ENCODE measurements at regions not wholly inside any gene's neighbourhood (a gene's known extent, or its start where the extent isn't known, plus 50 kb on each side); places are given as distances from the start of the nearest gene placed in this dataset.
A peak's percentile ranks its signal among the peaks of the same experiment; 100 is the strongest.

GRCh38 chr4:33625748-33626147 lies 2618.6 kb downstream of the ARAP2 start:
- TF ChIP-seq, protein P1, sequence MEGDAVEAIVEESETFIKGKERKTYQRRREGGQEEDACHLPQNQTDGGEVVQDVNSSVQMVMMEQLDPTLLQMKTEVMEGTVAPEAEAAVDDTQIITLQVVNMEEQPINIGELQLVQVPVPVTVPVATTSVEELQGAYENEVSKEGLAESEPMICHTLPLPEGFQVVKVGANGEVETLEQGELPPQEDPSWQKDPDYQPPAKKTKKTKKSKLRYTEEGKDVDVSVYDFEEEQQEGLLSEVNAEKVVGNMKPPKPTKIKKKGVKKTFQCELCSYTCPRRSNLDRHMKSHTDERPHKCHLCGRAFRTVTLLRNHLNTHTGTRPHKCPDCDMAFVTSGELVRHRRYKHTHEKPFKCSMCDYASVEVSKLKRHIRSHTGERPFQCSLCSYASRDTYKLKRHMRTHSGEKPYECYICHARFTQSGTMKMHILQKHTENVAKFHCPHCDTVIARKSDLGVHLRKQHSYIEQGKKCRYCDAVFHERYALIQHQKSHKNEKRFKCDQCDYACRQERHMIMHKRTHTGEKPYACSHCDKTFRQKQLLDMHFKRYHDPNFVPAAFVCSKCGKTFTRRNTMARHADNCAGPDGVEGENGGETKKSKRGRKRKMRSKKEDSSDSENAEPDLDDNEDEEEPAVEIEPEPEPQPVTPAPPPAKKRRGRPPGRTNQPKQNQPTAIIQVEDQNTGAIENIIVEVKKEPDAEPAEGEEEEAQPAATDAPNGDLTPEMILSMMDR (IDR thresholded peaks at IDR 0.05; ENCODE audit: low read depth, low read length): peak; percentile 56
- Histone ChIP-seq H3K4me3 (ENCODE audit: low read depth, low read length) (no peak overlapping the region), H3K9me3 (no peaks in the 10 kb centered on the region), H3K4me1 (no peaks in the 10 kb centered on the region), H3K36me3 (no peaks in the 10 kb centered on the region), H3K27me3 (no peaks in the 10 kb centered on the region)
- no peak for DNase-seq

DNA sequence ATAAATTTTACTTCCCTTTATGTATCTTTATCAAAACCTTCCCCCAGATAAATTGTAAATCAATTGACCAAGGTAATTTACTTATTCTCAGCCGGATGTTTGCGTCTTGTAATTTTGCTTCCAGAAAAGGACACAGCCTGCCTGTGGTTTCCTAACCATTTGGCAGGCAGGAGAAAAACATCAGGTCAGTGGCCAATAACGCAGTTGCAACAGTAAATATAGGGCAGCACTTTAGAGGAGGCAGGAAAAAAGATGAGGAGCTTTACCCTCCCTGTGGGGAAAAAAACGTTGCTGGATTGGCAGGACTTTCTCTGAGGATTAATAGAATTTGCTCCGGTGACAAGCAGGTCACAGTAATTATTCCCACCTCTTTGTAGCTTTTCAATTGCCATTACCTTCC lies 2618.1 kb downstream of the ARAP2 start:
- no peaks in the 10 kb centered on the region for H3K27me3 ChIP-seq
- no peaks in the 10 kb centered on the region for H3K4me1 ChIP-seq
- H3K9me3 ChIP-seq: no peaks in the 10 kb centered on the region
- H3K36me3 ChIP-seq: no peaks in the 10 kb centered on the region
- TF ChIP-seq, protein P1 (IDR thresholded peaks at IDR 0.05; ENCODE audit: low read depth, low read length): no peak
- DNase-seq: no peak
- H3K4me3 ChIP-seq (ENCODE audit: low read depth, low read length): no peak overlapping the region

GRCh38 chr4:33628296-33628695 lies 2616.0 kb downstream of the ARAP2 start:
- Histone ChIP-seq H3K9me3 (no peaks in the 10 kb centered on the region), H3K4me3 (ENCODE audit: low read depth, low read length) (no peak overlapping the region), H3K36me3 (no peaks in the 10 kb centered on the region), H3K4me1 (no peaks in the 10 kb centered on the region), H3K27me3 (no peaks in the 10 kb centered on the region)
- no peak for DNase-seq
- TF ChIP-seq, protein P1 (IDR thresholded peaks at IDR 0.05; ENCODE audit: low read depth, low read length): no peak

DNA sequence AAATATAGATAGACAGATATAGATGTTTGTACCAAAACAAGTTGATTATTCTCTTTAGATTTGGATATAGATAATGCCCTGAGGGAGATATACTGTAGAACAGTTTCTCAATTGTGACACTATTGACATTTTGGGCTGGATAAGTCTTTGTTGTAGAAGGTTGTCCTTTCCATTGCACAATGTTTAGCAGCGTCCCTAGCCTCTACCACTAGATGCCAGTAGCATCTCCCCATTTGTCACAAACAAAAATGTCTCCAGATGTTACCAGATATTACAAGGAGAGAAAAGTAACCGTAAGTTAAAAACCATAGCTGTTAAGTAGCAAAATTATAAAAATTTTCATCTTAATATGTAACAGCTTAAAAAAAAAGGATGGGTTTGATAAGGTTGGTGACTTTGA lies 2595.3 kb downstream of the ARAP2 start:
- no peaks in the 10 kb centered on the region for H3K4me1 ChIP-seq
- no peaks in the 10 kb centered on the region for H3K27me3 ChIP-seq
- H3K4me3 ChIP-seq (ENCODE audit: low read depth, low read length): no peak overlapping the region
- DNase-seq: peak; percentile 15
- TF ChIP-seq, protein P1 (IDR thresholded peaks at IDR 0.05; ENCODE audit: low read depth, low read length): peak; percentile 82
- H3K9me3 ChIP-seq: no peaks in the 10 kb centered on the region
- no peaks in the 10 kb centered on the region for H3K36me3 ChIP-seq

GRCh38 chr4:33649471-33649870 lies 2594.8 kb downstream of the ARAP2 start:
- Histone ChIP-seq H3K4me1 (no peaks in the 10 kb centered on the region), H3K27me3 (no peaks in the 10 kb centered on the region), H3K36me3 (no peaks in the 10 kb centered on the region), H3K9me3 (no peaks in the 10 kb centered on the region), H3K4me3 (ENCODE audit: low read depth, low read length) (no peak overlapping the region)
- DNase-seq: no peak
- TF ChIP-seq, protein P1 (IDR thresholded peaks at IDR 0.05; ENCODE audit: low read depth, low read length): no peak

- Histone ChIP-seq H3K9me3 (no peaks in the 10 kb centered on the region), H3K4me1 (no peaks in the 10 kb centered on the region), H3K36me3 (no peaks in the 10 kb centered on the region), H3K4me3 (ENCODE audit: low read depth, low read length) (no peak overlapping the region), H3K27me3 (no peaks in the 10 kb centered on the region)
- TF ChIP-seq, protein P1 (IDR thresholded peaks at IDR 0.05; ENCODE audit: low read depth, low read length): no peak
- DNase-seq: no peak
Observed at GRCh38 chr4:33650036-33650435, 2594.3 kb downstream of the ARAP2 start.

All from BE2C (cell line).